ENCODE measurements at regions not wholly inside any gene's neighbourhood (a gene's known extent, or its start where the extent isn't known, plus 50 kb on each side); places are given as distances from the start of the nearest gene placed in this dataset.

GRCh38 chr22:27419473-27419872, 382.1 kb downstream of the MN1 start:
- TF ChIP-seq CTCF (IDR thresholded peaks at IDR 0.05) (no peak), POLR2A (IDR thresholded peaks at IDR 0.05) (no peak)
- Histone ChIP-seq H3K27me3 (peaks cover 6% of the 10 kb centered on the region), H3K4me1 (replicated peaks in 1 of 2) (no peaks in the 10 kb centered on the region), H3K27ac (no peak overlapping the region), H3K4me3 (no peak overlapping the region), H3K36me3 (replicated peaks in 1 of 2) (no peaks in the 10 kb centered on the region), H3K9me3 (replicated peaks in 1 of 3) (no peaks in the 10 kb centered on the region)
- intact Hi-C loops (cut with DNase I): no loop called here
- no peak for DNase-seq
- WGBS, 4 donors: 71 to 80% (median 75%) methylated on average over 7 of the region's 7 CpGs

- intact Hi-C loops (cut with DNase I): no loop called here
- no peak for DNase-seq
- no peaks in the 10 kb centered on the region for H3K36me3 ChIP-seq (replicated peaks in 1 of 2)
- H3K27me3 ChIP-seq: no peaks in the 10 kb centered on the region
- no peak overlapping the region for H3K4me3 ChIP-seq
- H3K9me3 ChIP-seq (replicated peaks in 1 of 3): no peaks in the 10 kb centered on the region
- TF ChIP-seq POLR2A (IDR thresholded peaks at IDR 0.05) (no peak), CTCF (IDR thresholded peaks at IDR 0.05) (no peak)
- no peaks in the 10 kb centered on the region for H3K4me1 ChIP-seq (replicated peaks in 1 of 2)
- peak overlapping the region in 1 of 5 donors; percentile 32 for H3K27ac ChIP-seq
- WGBS, 4 donors: 70 to 82% (median 71%) methylated on average over 6 of the region's 6 CpGs
Observed at GRCh38 chr22:27420195-27420816, 381.2 kb downstream of the MN1 start.

GRCh38 chr22:27420817-27421361, 380.7 kb downstream of the MN1 start:
- intact Hi-C loops (cut with DNase I): no loop called here
- Histone ChIP-seq H3K36me3 (replicated peaks in 1 of 2) (no peaks in the 10 kb centered on the region), H3K27me3 (no peaks in the 10 kb centered on the region), H3K4me3 (no peak overlapping the region), H3K9me3 (replicated peaks in 1 of 3) (no peaks in the 10 kb centered on the region), H3K27ac (no peak overlapping the region), H3K4me1 (replicated peaks in 1 of 2) (no peaks in the 10 kb centered on the region)
- DNase-seq: peak in 6 of 7 donors; percentile 32 to 77 (median 46)
- 30 to 50% (median 32%) methylated on average over 23 to 27 of the region's 27 CpGs for WGBS, 4 donors
- no peak for TF ChIP-seq CTCF (IDR thresholded peaks at IDR 0.05)
- TF ChIP-seq POLR2A (IDR thresholded peaks at IDR 0.05): no peak

GRCh38 chr22:27422442-27422841, 379.1 kb downstream of the MN1 start:
- no peaks in the 10 kb centered on the region for H3K27me3 ChIP-seq
- intact Hi-C loops (cut with DNase I): no loop called here
- no peak overlapping the region for H3K27ac ChIP-seq
- DNase-seq: no peak
- H3K36me3 ChIP-seq (replicated peaks in 1 of 2): no peaks in the 10 kb centered on the region
- H3K9me3 ChIP-seq (replicated peaks in 1 of 3): no peaks in the 10 kb centered on the region
- no peaks in the 10 kb centered on the region for H3K4me1 ChIP-seq (replicated peaks in 1 of 2)
- no peak for TF ChIP-seq POLR2A (IDR thresholded peaks at IDR 0.05)
- no peak for TF ChIP-seq CTCF (IDR thresholded peaks at IDR 0.05)
- H3K4me3 ChIP-seq: no peak overlapping the region

Measured in adrenal gland (tissue), 9 donors.